ENCODE measurements at regions not wholly inside any gene's neighbourhood (a gene's known extent, or its start where the extent isn't known, plus 50 kb on each side); places are given as distances from the start of the nearest gene placed in this dataset.
"Not testable (repeated sequence)": the region's sequence is repeated elsewhere in the genome, so short reads cannot be mapped to it uniquely, and the experiment has no call there.

GRCh38 chrX:786441-786881, 155.9 kb downstream of the SHOX start:
- no peak for DNase-seq

GRCh38 chrX:784829-785228, 154.2 kb downstream of the SHOX start:
- no peak for DNase-seq

- DNase-seq = no peak
Observed at GRCh38 chrX:781224-782204, 150.9 kb downstream of the SHOX start.

DNA sequence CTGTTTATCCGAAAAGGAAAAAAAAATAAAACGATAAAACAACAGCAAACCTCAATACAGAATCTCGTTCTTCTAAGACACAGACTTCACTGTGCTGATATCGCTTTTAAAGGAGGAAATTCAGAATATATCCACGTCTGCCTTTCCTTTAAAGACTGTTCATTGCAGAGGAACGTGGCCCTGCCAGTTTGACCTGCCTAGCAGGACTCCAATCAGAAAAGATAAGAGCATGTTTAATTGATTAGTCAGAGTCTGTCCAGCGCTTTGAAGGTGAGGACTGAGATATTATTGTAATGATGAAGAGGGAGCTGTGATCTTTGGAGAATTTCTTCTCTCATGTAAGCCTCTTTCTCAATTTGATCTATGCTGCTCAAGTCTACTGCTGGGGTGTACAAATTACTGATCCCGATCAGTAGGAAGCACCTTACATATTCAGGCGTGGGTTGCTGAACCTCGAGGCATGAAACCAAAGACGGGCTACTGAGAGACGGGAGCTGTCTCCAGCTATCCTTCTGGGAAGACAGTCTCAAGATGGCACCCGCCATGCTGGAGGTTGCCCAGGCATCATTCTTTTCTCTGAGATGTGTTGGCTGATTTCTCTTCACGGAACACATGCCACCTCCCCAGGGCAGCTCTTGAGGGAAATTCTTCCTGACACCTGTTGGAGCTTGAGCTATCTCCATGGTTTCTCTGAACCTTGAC, 146.1 kb downstream of the SHOX start:
- no peak for DNase-seq

GRCh38 chrX:776061-776460, 145.5 kb downstream of the SHOX start:
- DNase-seq = no peak

- no peak for DNase-seq
Observed at GRCh38 chrX:774536-774935, 143.9 kb downstream of the SHOX start.

GRCh38 chrX:773292-774025, 142.9 kb downstream of the SHOX start:
- no peak for DNase-seq

DNA sequence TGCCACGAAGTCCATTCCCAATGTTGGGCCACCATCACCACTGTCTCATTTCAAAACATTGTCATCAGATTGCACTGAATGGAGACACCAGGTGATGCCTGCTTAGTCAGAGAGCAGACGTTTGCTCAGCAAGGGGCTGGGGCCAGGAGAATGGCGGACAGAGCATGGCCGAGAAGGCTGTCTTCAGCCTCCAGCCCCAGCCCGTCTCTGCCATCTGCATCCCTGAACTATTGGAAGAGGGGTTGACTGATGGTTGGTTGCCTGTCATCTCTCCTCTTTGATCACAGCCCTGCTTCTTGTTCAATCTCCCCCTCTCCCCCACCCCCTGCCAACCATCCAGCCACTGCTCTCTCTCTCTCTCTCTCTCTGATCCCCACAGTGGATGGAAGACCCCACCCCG, 140.9 kb downstream of the SHOX start:
- DNase-seq = no peak

- DNase-seq = no peak
Observed at GRCh38 chrX:769796-770195, 139.2 kb downstream of the SHOX start.

DNA sequence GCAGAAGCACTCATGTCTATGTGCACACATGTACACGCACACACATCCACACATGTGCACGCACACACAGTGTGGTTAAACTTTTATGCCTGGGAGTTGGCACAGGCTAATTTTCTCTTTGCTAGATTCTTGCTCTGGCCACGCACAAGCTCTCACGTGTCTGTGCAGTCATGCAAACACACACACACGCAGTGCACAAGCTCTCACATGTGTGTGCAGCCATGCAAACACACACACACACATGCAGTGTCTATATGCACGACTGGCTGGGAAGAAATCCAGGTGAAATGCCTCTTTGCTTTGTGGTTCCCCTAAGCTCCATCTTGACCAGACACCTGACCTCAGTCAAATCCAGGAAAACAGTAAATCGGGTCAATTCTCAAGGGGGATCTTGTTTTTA, 138.0 kb downstream of the SHOX start:
- DNase-seq = no peak

- no peak for DNase-seq
Observed at GRCh38 chrX:758917-759316, 128.3 kb downstream of the SHOX start.

DNA sequence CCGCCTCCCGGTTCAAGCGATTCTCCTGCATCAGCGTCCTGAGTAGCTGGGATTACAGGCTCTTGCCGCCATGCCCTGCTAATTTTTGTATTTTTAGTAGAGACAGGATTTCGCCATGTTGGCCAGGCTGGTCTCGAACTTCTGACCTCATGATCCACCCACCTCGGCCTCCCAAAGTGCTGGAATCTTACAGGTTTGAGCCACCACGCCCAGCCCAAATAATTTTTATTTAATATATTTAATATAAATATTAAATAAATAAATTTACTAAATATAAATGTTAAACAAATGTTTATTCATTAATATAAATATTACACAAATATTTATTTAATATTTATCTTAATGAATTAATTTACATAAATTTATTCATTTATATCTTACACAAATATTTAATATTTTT, 120.2 kb downstream of the SHOX start:
- no peak for DNase-seq

GRCh38 chrX:750263-750662, 119.7 kb downstream of the SHOX start:
- no peak for DNase-seq

DNA sequence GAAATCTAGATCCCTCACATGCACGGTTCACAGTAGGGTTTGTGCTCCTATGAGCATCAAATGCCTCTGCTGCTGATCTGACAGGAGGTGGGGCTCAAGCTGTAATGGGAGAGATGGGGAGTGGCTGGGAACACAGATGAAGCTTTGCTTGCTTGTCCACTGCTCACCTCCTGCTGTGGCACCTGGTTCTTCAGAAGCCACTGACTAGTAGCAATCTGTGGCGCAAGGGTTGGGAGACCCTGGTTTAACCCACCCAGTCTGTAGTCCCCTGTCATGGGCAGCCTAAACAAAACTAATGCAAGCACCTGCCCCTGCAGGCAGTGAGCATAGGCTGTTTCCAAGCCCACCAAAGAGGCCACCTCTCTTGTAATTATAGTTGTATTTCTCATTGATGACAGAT, 116.6 kb downstream of the SHOX start:
- no peak for DNase-seq

- no peak for DNase-seq
Observed at GRCh38 chrX:739611-740010, 109.0 kb downstream of the SHOX start.

DNA sequence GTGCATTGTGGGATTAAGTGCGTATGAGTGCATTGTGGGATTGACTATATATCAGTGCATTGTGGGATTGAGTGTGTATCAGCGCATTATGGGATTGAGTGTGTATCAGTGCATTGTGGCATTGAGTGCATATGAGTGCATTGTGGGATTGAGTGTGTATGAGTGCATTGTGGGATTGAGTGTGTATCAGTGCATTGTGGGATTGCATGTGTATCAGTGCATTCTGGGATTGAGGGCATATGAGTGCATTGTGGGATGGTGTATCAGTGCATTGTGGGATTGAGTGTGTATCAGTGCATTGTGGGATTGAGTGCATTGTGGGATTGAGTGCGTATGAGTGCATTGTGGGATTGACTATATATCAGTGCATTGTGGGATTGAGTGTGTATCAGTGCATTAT, 106.4 kb downstream of the SHOX start:
- DNase-seq = not testable (repeated sequence)

- DNase-seq = no peak
Observed at GRCh38 chrX:734362-734761, 103.8 kb downstream of the SHOX start.

GRCh38 chrX:733961-734360, 103.4 kb downstream of the SHOX start:
- DNase-seq = no peak

- DNase-seq = no peak
Observed at GRCh38 chrX:729583-730409, 99.2 kb downstream of the SHOX start.

GRCh38 chrX:729101-729500, 98.5 kb downstream of the SHOX start:
- not testable (repeated sequence) for DNase-seq

DNA sequence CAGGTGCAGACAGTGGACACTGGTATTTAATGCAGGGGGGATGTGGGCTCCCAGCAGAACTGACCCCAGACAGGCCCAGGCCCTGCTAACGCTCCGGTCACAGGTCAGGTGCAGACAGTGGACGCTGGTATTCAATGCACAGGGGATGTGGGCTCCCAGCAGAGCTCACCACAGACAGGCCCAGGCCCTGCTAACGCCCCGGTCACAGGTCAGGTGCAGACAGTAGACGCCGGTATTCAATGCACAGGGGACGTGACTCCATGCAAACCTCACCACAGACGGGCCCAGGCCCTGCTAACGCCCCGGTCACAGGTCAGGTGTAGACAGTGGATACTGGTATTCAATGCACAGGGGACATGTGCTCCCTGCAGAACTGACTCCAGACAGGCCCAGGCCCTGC, 98.0 kb downstream of the SHOX start:
- DNase-seq = not testable (repeated sequence)

Measured in KG1 (cell line).